HEK293T (cell line): ENCODE measurements at regions not wholly inside any gene's neighbourhood (a gene's known extent, or its start where the extent isn't known, plus 50 kb on each side); places are given as distances from the start of the nearest gene placed in this dataset.

Source experiments
- CTCF ChIA-PET: fragments of 350-600 bp; formaldehyde crosslinking; extraction: SDS; loops from one replicate; lab custom pipeline; 2021; ENCODE audit warnings: antibody characterized with exemption, inconsistent platforms; lab: Yijun Ruan, JAX
- POLR2A ChIA-PET: fragments of 350-600 bp; formaldehyde crosslinking; extraction: SDS; loops from one replicate; lab custom pipeline; 2020; ENCODE audit warnings: antibody characterized with exemption, inconsistent platforms; lab: Yijun Ruan, JAX
- DNase-seq: peaks from one replicate; pipeline ENCODE4 v3.0.0; 2012; ENCODE audit warnings: mixed read lengths; ENCODE audit errors: extremely low spot score
- ARNT ChIP-seq: fragments of 450-650 bp; IDR thresholded peaks from 2 replicates; pipeline ENCODE4 v1.6.1; 2017; ENCODE audit warnings: mild to moderate bottlenecking
- BHLHE40 ChIP-seq: fragments of 450-650 bp; IDR thresholded peaks from 2 replicates; pipeline ENCODE4 v1.6.1; 2016; ENCODE audit warnings: mild to moderate bottlenecking, moderate library complexity, borderline replicate concordance
- CTBP1 ChIP-seq: fragments of 450-650 bp; IDR thresholded peaks from 2 replicates; pipeline ENCODE4 v1.6.1; 2016; ENCODE audit warnings: borderline replicate concordance
- ELF4 ChIP-seq: fragments of 450-650 bp; IDR thresholded peaks from 2 replicates; pipeline ENCODE4 v1.6.1; 2017; ENCODE audit warnings: antibody characterized with exemption
- FOXA1 ChIP-seq: fragments of 450-650 bp; IDR thresholded peaks from 2 replicates; pipeline ENCODE4 v1.6.1; 2016; ENCODE audit warnings: mild to moderate bottlenecking
- FOXK2 ChIP-seq: fragments of 450-650 bp; IDR thresholded peaks from 2 replicates; pipeline ENCODE4 v1.6.1; 2016; ENCODE audit warnings: mild to moderate bottlenecking
- FOXM1 ChIP-seq: fragments of 450-650 bp; IDR thresholded peaks from 2 replicates; pipeline ENCODE4 v1.6.1; 2017; ENCODE audit warnings: mild to moderate bottlenecking, borderline replicate concordance
- HDGF ChIP-seq: fragments of 450-650 bp; IDR thresholded peaks from 2 replicates; pipeline ENCODE4 v1.6.1; 2017; ENCODE audit warnings: antibody characterized with exemption, borderline replicate concordance
- L3MBTL2 ChIP-seq: fragments of 450-650 bp; conservative IDR thresholded peaks from 2 replicates; pipeline ENCODE4 v1.6.1; 2016; ENCODE audit warnings: mild to moderate bottlenecking
- LEF1 ChIP-seq: fragments of 450-650 bp; IDR thresholded peaks from 2 replicates; pipeline ENCODE4 v1.6.1; 2017; ENCODE audit warnings: mild to moderate bottlenecking, borderline replicate concordance
- NFRKB ChIP-seq: fragments of 450-650 bp; IDR thresholded peaks from 2 replicates; pipeline ENCODE4 v1.6.1; 2016; ENCODE audit warnings: mild to moderate bottlenecking, moderate library complexity
- SP1 ChIP-seq: fragments of 450-650 bp; IDR thresholded peaks from 2 replicates; pipeline ENCODE4 v1.6.1; 2017
- SUZ12 ChIP-seq: fragments of 450-650 bp; IDR thresholded peaks from 2 replicates; pipeline ENCODE4 v1.6.1; 2016; ENCODE audit warnings: mild to moderate bottlenecking
- TARDBP ChIP-seq: fragments of 450-650 bp; IDR thresholded peaks from 2 replicates; pipeline ENCODE4 v1.6.1; 2016
- ZNF384 ChIP-seq: fragments of 450-650 bp; IDR thresholded peaks from 2 replicates; pipeline ENCODE4 v1.6.1; 2016
- TF ChIP-seq, protein P1 (sequence below): fragments of 450-650 bp; IDR thresholded peaks from 2 replicates; pipeline ENCODE4 v1.6.1; 2016

GRCh38 chr15:37743826-37744225 is 190.6 kb upstream of the TMCO5A start:
- ChIA-PET CTCF (no interaction called here), POLR2A (no interaction called here)
- DNase-seq: no peak
- no peak for TF ChIP-seq TARDBP
- TF ChIP-seq SUZ12: no peak
- TF ChIP-seq ZNF384: no peak
- TF ChIP-seq ARNT: no peak
- no peak for TF ChIP-seq LEF1
- TF ChIP-seq L3MBTL2: no peak
- no peak for TF ChIP-seq BHLHE40
- TF ChIP-seq FOXK2: no peak
- TF ChIP-seq, protein P1, sequence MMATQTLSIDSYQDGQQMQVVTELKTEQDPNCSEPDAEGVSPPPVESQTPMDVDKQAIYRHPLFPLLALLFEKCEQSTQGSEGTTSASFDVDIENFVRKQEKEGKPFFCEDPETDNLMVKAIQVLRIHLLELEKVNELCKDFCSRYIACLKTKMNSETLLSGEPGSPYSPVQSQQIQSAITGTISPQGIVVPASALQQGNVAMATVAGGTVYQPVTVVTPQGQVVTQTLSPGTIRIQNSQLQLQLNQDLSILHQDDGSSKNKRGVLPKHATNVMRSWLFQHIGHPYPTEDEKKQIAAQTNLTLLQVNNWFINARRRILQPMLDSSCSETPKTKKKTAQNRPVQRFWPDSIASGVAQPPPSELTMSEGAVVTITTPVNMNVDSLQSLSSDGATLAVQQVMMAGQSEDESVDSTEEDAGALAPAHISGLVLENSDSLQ: no peak
- no peak for TF ChIP-seq FOXM1

DNA sequence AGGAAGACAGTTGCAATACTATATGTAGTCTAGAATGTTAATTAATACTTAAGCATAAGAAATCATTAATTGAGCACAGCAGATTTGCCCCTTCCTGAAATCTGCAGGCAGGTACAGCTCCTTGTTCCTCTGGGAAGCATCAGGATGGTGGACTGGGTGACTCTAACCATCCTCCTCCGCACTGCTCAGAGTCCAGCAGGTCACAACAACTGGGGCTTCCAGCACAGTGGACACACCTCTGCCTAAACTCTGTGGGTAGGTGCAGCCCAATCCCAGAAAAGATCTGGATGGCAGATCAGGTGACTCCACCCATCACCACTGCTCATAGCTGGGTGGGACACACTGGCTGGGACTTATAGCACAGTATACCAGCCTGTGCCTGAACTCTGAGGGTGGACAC is 189.9 kb upstream of the TMCO5A start:
- POLR2A ChIA-PET: no interaction called here
- TF ChIP-seq TARDBP: no peak
- TF ChIP-seq LEF1: no peak
- no peak for TF ChIP-seq SP1
- no peak for DNase-seq
- CTCF ChIA-PET: no interaction called here

- POLR2A ChIA-PET: no interaction called here
- CTCF ChIA-PET: no interaction called here
- no peak for DNase-seq
- TF ChIP-seq, protein P1: no peak
- no peak for TF ChIP-seq HDGF
- TF ChIP-seq CTBP1: no peak
- no peak for TF ChIP-seq LEF1
- no peak for TF ChIP-seq SP1
- TF ChIP-seq L3MBTL2: no peak
Observed at GRCh38 chr15:37751401-37751800, 183.0 kb upstream of the TMCO5A start.

DNA sequence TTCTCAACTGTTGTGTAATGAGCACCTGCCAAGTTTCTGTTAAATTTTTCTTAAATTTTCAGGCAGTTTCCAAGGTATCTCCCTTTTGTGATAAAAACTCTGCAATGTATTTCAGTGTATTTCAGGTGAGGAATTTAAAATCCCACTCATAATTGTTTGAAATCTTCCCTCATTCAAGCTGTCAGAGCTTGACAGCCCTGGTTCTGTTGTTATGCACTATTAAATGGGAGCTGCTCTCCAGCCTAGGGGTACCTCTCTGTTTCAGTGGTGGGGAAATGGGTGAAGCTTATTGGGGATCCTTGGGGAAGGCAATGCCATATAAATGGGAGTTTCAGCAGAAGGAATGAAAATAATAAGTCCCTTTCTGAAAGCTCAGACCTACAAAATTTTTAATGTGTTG is 178.0 kb upstream of the TMCO5A start:
- POLR2A ChIA-PET: no interaction called here
- CTCF ChIA-PET: no interaction called here
- no peak for DNase-seq
- TF ChIP-seq FOXK2 (no peak), L3MBTL2 (no peak), ZNF384 (no peak), FOXM1 (no peak), LEF1 (no peak), TARDBP (no peak), SP1 (no peak), NFRKB (no peak)
- TF ChIP-seq, protein P1: no peak

DNA sequence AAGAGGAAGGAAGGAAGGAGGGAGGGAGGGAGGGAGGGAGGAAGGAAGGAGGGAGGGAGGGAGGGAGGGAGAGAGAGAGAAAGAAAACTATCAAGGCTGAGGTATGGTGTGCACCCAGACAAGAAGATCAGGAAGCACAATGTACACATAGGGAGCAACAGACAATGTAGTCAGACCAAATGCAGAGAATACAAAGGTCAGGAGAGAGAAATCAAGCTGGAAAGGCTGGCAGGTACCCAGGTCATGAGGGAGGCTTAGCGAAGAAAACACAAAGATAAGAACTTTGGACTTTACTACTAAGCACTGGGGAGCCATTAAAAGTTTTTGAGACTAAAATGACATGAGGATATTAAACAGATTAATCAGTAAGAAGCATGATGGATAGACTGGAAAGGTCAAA is 176.0 kb upstream of the TMCO5A start:
- TF ChIP-seq LEF1 (no peak), L3MBTL2 (no peak), NFRKB (no peak), SUZ12 (no peak), TARDBP (no peak), BHLHE40 (no peak), ELF4 (no peak), FOXM1 (no peak), FOXA1 (no peak), ZNF384 (no peak)
- POLR2A ChIA-PET: no interaction called here
- CTCF ChIA-PET: no interaction called here
- DNase-seq: no peak

GRCh38 chr15:37764733-37765191 is 169.7 kb upstream of the TMCO5A start:
- ChIA-PET POLR2A (no interaction called here), CTCF (no interaction called here)
- peak; percentile 22 for DNase-seq
- TF ChIP-seq ZNF384: no peak
- peak; percentile 58 for TF ChIP-seq L3MBTL2
- no peak for TF ChIP-seq TARDBP

DNA sequence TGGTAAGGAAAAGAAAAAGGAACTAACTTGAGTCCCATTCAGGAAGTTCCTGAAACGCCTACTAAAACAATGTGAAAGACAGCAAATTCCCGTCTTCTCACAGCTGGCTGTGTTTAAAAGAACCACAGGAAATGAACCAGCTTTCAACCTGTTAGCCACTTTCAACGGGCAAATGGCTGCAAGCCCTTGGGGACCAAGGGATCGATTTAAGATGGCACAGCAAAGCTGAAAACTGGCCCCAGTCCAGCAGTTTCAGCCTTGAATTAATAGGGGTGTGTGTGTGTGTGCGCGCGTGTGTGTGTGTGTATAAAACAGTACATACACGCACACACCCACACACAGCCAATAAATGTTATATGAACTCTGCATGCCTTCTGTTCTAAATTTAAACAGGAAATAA is 168.7 kb upstream of the TMCO5A start:
- no peak for DNase-seq
- POLR2A ChIA-PET: no interaction called here
- TF ChIP-seq TARDBP (no peak), CTBP1 (no peak)
- CTCF ChIA-PET: no interaction called here

GRCh38 chr15:37767841-37768455 is 166.5 kb upstream of the TMCO5A start:
- CTCF ChIA-PET: no interaction called here
- TF ChIP-seq ZNF384 (no peak), HDGF (no peak), ELF4 (no peak), L3MBTL2 (no peak), FOXA1 (no peak), SUZ12 (no peak), FOXM1 (no peak), SP1 (no peak), BHLHE40 (no peak), ARNT (no peak)
- TF ChIP-seq, protein P1: no peak
- POLR2A ChIA-PET: no interaction called here
- DNase-seq: no peak
